SK-N-SH (cell line): ENCODE measurements at regions not wholly inside any gene's neighbourhood (a gene's known extent, or its start where the extent isn't known, plus 50 kb on each side); places are given as distances from the start of the nearest gene placed in this dataset.

Experiments
- CTCF ChIA-PET: fragments of 300-600, 350-600 bp; formaldehyde crosslinking; extraction: SDS; loops from one replicate; lab custom pipeline; 2021; lab: Yijun Ruan, JAX
- POLR2A ChIA-PET: fragments of 350-600 bp; sonication (Branson Sonifier 250); formaldehyde crosslinking; extraction: SDS; loops from one replicate; lab custom pipeline; 2020; ENCODE audit warnings: antibody characterized with exemption, inconsistent platforms; lab: Yijun Ruan, JAX
- DNase-seq: peaks from one replicate; pipeline ENCODE4 v3.0.0; 2012
- H2AFZ ChIP-seq: fragments of 200-600 bp; sonication (generic); 2 replicates; pipeline ENCODE4 v1.8.1; 2016; ENCODE audit warnings: antibody characterized with exemption, mild to moderate bottlenecking, low read depth
- H3F3A ChIP-seq: fragments of 200-600 bp; sonication (generic); replicated peaks from 2 replicates; pipeline ENCODE3; 2016; ENCODE audit warnings: antibody characterized with exemption, mild to moderate bottlenecking; ENCODE audit not compliant: insufficient read depth
- H3K27ac ChIP-seq, 2 experiments: fragments of 200-500 bp in 1 of 2; fragments of 200-600 bp in 1 of 2; sonication (Bioruptor generic) in 1 of 2; sonication (generic), shearing (Covaris generic) in 1 of 2; 2 replicates each; pipeline versions ENCODE4 v1.5.1 to v1.6.1; 2014 to 2016; ENCODE audit warnings: low read depth in 2 of 2, inconsistent platforms in 1 of 2, low read length in 1 of 2, mild to moderate bottlenecking in 1 of 2, mixed read lengths in 1 of 2
- H3K27me3 ChIP-seq: fragments of 200-600 bp; sonication (generic), shearing (Covaris generic); 2 replicates; pipeline ENCODE4 v1.6.1; 2016; ENCODE audit warnings: mixed run types; ENCODE audit not compliant: insufficient read depth
- H3K36me3 ChIP-seq, 2 experiments: fragments of 200-500 bp in 1 of 2; fragments of 200-600 bp in 1 of 2; sonication (Bioruptor generic) in 1 of 2; sonication (generic) in 1 of 2; replicated peaks in 1 of 2; 2 replicates each; pipeline versions ENCODE3 to v1.5.1; 2014 to 2016; ENCODE audit warnings: low read length in 1 of 2, mild to moderate bottlenecking in 1 of 2; ENCODE audit not compliant: insufficient read depth in 2 of 2, control insufficient read depth in 1 of 2
- H3K4me1 ChIP-seq, 2 experiments: fragments of 200-500 bp in 1 of 2; fragments of 200-600 bp in 1 of 2; sonication (Bioruptor generic) in 1 of 2; sonication (generic), shearing (Covaris generic) in 1 of 2; 2 replicates each; pipeline versions ENCODE4 v1.5.1 to v1.6.1; 2014 to 2016; ENCODE audit warnings: low read depth in 1 of 2, low read length in 1 of 2, mixed run types in 1 of 2; ENCODE audit not compliant: insufficient read depth in 2 of 2, control insufficient read depth in 1 of 2
- H3K4me2 ChIP-seq: fragments of 200-600 bp; sonication (generic), shearing (Covaris generic); 2 replicates; pipeline ENCODE4 v1.6.1; 2017; ENCODE audit warnings: mixed run types
- H3K4me3 ChIP-seq, 2 experiments: fragments of 200-500 bp in 1 of 2; fragments of 200-600 bp in 1 of 2; sonication (Bioruptor generic) in 1 of 2; sonication (generic), shearing (Covaris generic) in 1 of 2; 2 replicates each; pipeline versions ENCODE4 v1.5.1 to v1.8.1; 2014 to 2016; ENCODE audit warnings: low read depth in 2 of 2, inconsistent platforms in 1 of 2, low read length in 1 of 2, mild to moderate bottlenecking in 1 of 2, mixed read lengths in 1 of 2, moderate library complexity in 1 of 2
- H3K79me2 ChIP-seq: fragments of 200-600 bp; sonication (generic); 2 replicates; pipeline ENCODE4 v1.8.1; 2017; ENCODE audit warnings: mild to moderate bottlenecking; ENCODE audit not compliant: insufficient read depth
- H3K9ac ChIP-seq: fragments of 200-600 bp; sonication (generic); 2 replicates; pipeline ENCODE4 v1.6.1; 2017; ENCODE audit warnings: mixed run types
- H3K9me2 ChIP-seq: fragments of 200-600 bp; sonication (generic); 2 replicates; pipeline ENCODE4 v1.6.1; 2017; ENCODE audit warnings: mixed run types
- H3K9me3 ChIP-seq: fragments of 200-600 bp; sonication (generic); 2 replicates; pipeline ENCODE4 v1.6.1; 2017; ENCODE audit warnings: mixed run types, mild to moderate bottlenecking, moderate library complexity
- H4K20me1 ChIP-seq: fragments of 200-600 bp; sonication (generic); 2 replicates; pipeline ENCODE4 v1.6.1; 2017; ENCODE audit warnings: mild to moderate bottlenecking, mixed run types; ENCODE audit not compliant: insufficient read depth
- ELF1 ChIP-seq: IDR thresholded peaks from 2 replicates; pipeline ENCODE4 v1.4.0; 2012
- EZH2phosphoT487 ChIP-seq: fragments of 200-600 bp; sonication (generic); IDR thresholded peaks from 2 replicates; pipeline ENCODE4 v1.6.1; 2017; ENCODE audit warnings: low read depth, mixed run types, mild to moderate bottlenecking, antibody characterized with exemption, moderate library complexity, borderline replicate concordance
- FOSL2 ChIP-seq: IDR thresholded peaks from 2 replicates; pipeline ENCODE4 v1.4.0; 2012; ENCODE audit warnings: low read depth, mild to moderate bottlenecking, moderate library complexity, borderline replicate concordance
- FOXM1 ChIP-seq: IDR thresholded peaks from 2 replicates; pipeline ENCODE4 v1.4.0; 2012; ENCODE audit warnings: low read depth, mild to moderate bottlenecking
- GABPA ChIP-seq: IDR thresholded peaks from 2 replicates; pipeline ENCODE4 v1.4.0; 2012; ENCODE audit warnings: low read depth, mild to moderate bottlenecking
- GATA2 ChIP-seq: sonication (generic); formaldehyde crosslinking; IDR thresholded peaks from 2 replicates; pipeline ENCODE4 v1.5.0; 2020; ENCODE audit warnings: mild to moderate bottlenecking, missing genetic modification reagents
- JUND ChIP-seq: IDR thresholded peaks from 2 replicates; pipeline ENCODE4 v1.4.0; 2012
- MXI1 ChIP-seq: IDR thresholded peaks from 2 replicates; pipeline ENCODE4 v1.6.1; 2012; ENCODE audit warnings: mild to moderate bottlenecking, low read depth, low read length, improper control_type of control experiment
- NFIC ChIP-seq: IDR thresholded peaks from 2 replicates; pipeline ENCODE4 v1.4.0; 2012; ENCODE audit warnings: borderline replicate concordance
- NRF1 ChIP-seq: IDR thresholded peaks from 2 replicates; pipeline ENCODE4 v1.6.1; 2012; ENCODE audit warnings: low read depth, mild to moderate bottlenecking, low read length
- PBX3 ChIP-seq: IDR thresholded peaks from 2 replicates; pipeline ENCODE4; 2012
- RCOR1 ChIP-seq: fragments of 150-350 bp; IDR thresholded peaks from 2 replicates; pipeline ENCODE4 v1.6.1; 2017; ENCODE audit warnings: antibody characterized with exemption, low read length
- REST ChIP-seq: IDR thresholded peaks from 2 replicates; pipeline ENCODE4 v1.6.1; 2012; ENCODE audit warnings: mild to moderate bottlenecking, low read depth, low read length, moderate library complexity
- SMC3 ChIP-seq: IDR thresholded peaks from 2 replicates; pipeline ENCODE4 v1.6.1; 2012; ENCODE audit warnings: low read depth, low read length, improper control_type of control experiment
- TAF1 ChIP-seq: IDR thresholded peaks from 2 replicates; pipeline ENCODE4 v1.6.1; 2012; ENCODE audit warnings: low read depth, mild to moderate bottlenecking, low read length, moderate library complexity, borderline replicate concordance
- TCF12 ChIP-seq: IDR thresholded peaks from 2 replicates; pipeline ENCODE4 v1.4.0; 2012
- TEAD4 ChIP-seq: IDR thresholded peaks from 2 replicates; pipeline ENCODE4 v1.4.0; 2012; ENCODE audit warnings: mild to moderate bottlenecking, borderline replicate concordance; ENCODE audit not compliant: insufficient read depth
- USF2 ChIP-seq: fragments of 150-350 bp; IDR thresholded peaks from 2 replicates; pipeline ENCODE4 v1.6.1; 2017; ENCODE audit warnings: antibody characterized with exemption, low read length, low read depth, borderline replicate concordance
- WGBS: methylation state at CpG from one replicate; pipeline ENCODE4 v1.1.6; 2017; ENCODE audit warnings: low lambda C conversion rate; 5-methylcytosine and 5-hydroxymethylcytosine counted together

DNA sequence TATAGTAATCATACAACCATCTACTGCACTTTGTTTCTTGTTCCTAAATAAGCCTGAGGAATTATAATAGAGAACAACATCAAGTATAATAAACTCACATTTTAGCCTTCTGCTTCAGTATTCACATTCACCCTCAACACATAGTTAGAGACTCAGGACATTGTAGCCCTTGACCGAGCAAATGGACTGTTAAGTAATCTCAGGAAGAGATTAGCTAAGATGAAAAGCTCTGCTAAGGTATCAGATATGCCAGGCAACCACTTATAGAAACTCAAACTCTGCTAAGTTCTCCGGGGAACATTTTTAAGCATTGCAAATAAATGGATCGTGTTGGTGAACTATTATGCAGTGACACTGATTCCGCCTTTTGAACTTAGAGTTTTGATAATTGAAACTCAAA lies 252.0 kb downstream of the DTWD2 start:
- Histone ChIP-seq H3K27me3 (no peaks in the 10 kb centered on the region), H4K20me1 (no peaks in the 10 kb centered on the region), H3K27ac (no peak overlapping the region), H3K79me2 (no peaks in the 10 kb centered on the region), H3K4me1 (no peaks in the 10 kb centered on the region), H3K9me3 (no peaks in the 10 kb centered on the region), H3K36me3 (no peaks in the 10 kb centered on the region), H3K9me2 (no peaks in the 10 kb centered on the region), H3K9ac (no peak overlapping the region), H3K4me3 (no peak overlapping the region), H2AFZ (no peak overlapping the region), H3F3A (no peaks in the 10 kb centered on the region), H3K4me2 (no peak overlapping the region)
- POLR2A ChIA-PET: no interaction called here
- TF ChIP-seq PBX3 (no peak), NRF1 (no peak)
- CTCF ChIA-PET: no interaction called here
- no peak for DNase-seq
- WGBS: 14% methylated on average over 4 of the region's 4 CpGs

GRCh38 chr5:118733394-118733793 lies 255.0 kb downstream of the DTWD2 start:
- Histone ChIP-seq H3K4me1 (no peaks in the 10 kb centered on the region), H3K9me2 (no peaks in the 10 kb centered on the region), H2AFZ (no peak overlapping the region), H3K4me2 (no peak overlapping the region), H3K9me3 (no peaks in the 10 kb centered on the region), H3K27me3 (no peaks in the 10 kb centered on the region), H3K4me3 (no peak overlapping the region), H3K36me3 (no peaks in the 10 kb centered on the region), H4K20me1 (no peaks in the 10 kb centered on the region), H3K79me2 (no peaks in the 10 kb centered on the region), H3F3A (no peaks in the 10 kb centered on the region), H3K27ac (no peak overlapping the region), H3K9ac (no peak overlapping the region)
- POLR2A ChIA-PET: no interaction called here
- no peak for DNase-seq
- CTCF ChIA-PET: no interaction called here
- 31% methylated on average over 3 of the region's 3 CpGs for WGBS
- TF ChIP-seq JUND (no peak), EZH2phosphoT487 (no peak), GABPA (no peak), NFIC (no peak), RCOR1 (no peak), FOXM1 (no peak), FOSL2 (no peak), REST (no peak), TEAD4 (no peak), TCF12 (no peak), GATA2 (no peak), SMC3 (no peak), MXI1 (no peak), NRF1 (no peak), TAF1 (no peak), USF2 (no peak), ELF1 (no peak)
